Suprapubic skin (tissue), 3 donors: ENCODE measurements at regions not wholly inside any gene's neighbourhood (a gene's known extent, or its start where the extent isn't known, plus 50 kb on each side); places are given as distances from the start of the nearest gene placed in this dataset.

Experiments used
- CTCF ChIP-seq, 2 donors: fragments of 200-600 bp in 1 of 2; fragments of 450-650 bp in 1 of 2; sonication (generic) in 1 of 2; IDR thresholded peaks; one replicate each; pipeline ENCODE4 v1.5.1; 2016 to 2019; ENCODE audit warnings: antibody characterized with exemption in 2 of 2, mild to moderate bottlenecking in 1 of 2, moderate library complexity in 1 of 2
- EP300 ChIP-seq: sonication (generic); formaldehyde crosslinking; IDR thresholded peaks from one replicate; pipeline ENCODE4 v1.6.1; 2017; ENCODE audit warnings: antibody characterized with exemption
- POLR2A ChIP-seq, 2 donors: fragments of 450-650 bp; IDR thresholded peaks; one replicate each; pipeline ENCODE4 v1.6.1; 2017; ENCODE audit warnings: antibody characterized with exemption in 2 of 2, mild to moderate bottlenecking in 2 of 2, moderate library complexity in 2 of 2

GRCh38 chr9:518540-518939 is 303.9 kb downstream of the DOCK8 start:
- no peak for TF ChIP-seq CTCF (IDR thresholded peaks at IDR 0.05)
- TF ChIP-seq POLR2A (IDR thresholded peaks at IDR 0.05), result no peak
- no peak for TF ChIP-seq EP300
